Esophagus muscularis mucosa (tissue), 4 donors: ENCODE measurements at regions not wholly inside any gene's neighbourhood (a gene's known extent, or its start where the extent isn't known, plus 50 kb on each side); places are given as distances from the start of the nearest gene placed in this dataset.

ENCODE experiments used
- DNase-seq: peaks from one replicate; pipeline ENCODE4 v3.0.0-alpha.2; 2017; ENCODE audit errors: extremely low spot score
- H3K27ac ChIP-seq, 4 donors: fragments of 200-600 bp; sonication (generic); replicated peaks in 1 of 4; 1 replicate in 3 of 4; 2 replicates in 1 of 4; pipeline ENCODE4 v1.5.1; 2016 to 2019; ENCODE audit warnings: mild to moderate bottlenecking in 1 of 4
- H3K27me3 ChIP-seq, 4 donors: fragments of 200-600 bp; sonication (generic); one replicate each; pipeline versions ENCODE4 v1.5.1 to v1.6.0; 2016 to 2019
- H3K36me3 ChIP-seq, 4 donors: fragments of 200-600 bp; sonication (generic); one replicate each; pipeline ENCODE4 v1.5.1; 2016 to 2019
- H3K4me1 ChIP-seq, 4 donors: fragments of 200-600 bp; sonication (generic); one replicate each; pipeline ENCODE4 v1.5.1; 2016 to 2019
- H3K4me3 ChIP-seq, 4 donors: fragments of 200-600 bp; sonication (generic); 1 replicate in 2 of 4; 2 replicates in 2 of 4; pipeline ENCODE4 v1.5.1; 2016 to 2019; ENCODE audit warnings: mild to moderate bottlenecking in 4 of 4, moderate library complexity in 1 of 4
- H3K9me3 ChIP-seq, 4 donors: fragments of 200-600 bp; sonication (generic); 1 replicate in 3 of 4; 2 replicates in 1 of 4; pipeline ENCODE4 v1.5.1; 2016 to 2019
- CTCF ChIP-seq, 3 experiments: fragments of 200-600 bp in 2 of 3; fragments of 450-650 bp in 1 of 3; sonication (generic) in 2 of 3; IDR thresholded peaks; one replicate each; pipeline ENCODE4 v1.5.1; 2017 to 2019; ENCODE audit warnings: antibody characterized with exemption in 3 of 3, mild to moderate bottlenecking in 2 of 3, moderate library complexity in 1 of 3
- EP300 ChIP-seq: sonication (generic); formaldehyde crosslinking; IDR thresholded peaks from one replicate; pipeline ENCODE4 v1.6.1; 2017; ENCODE audit warnings: antibody characterized with exemption
- POLR2A ChIP-seq: fragments of 450-650 bp; IDR thresholded peaks from one replicate; pipeline ENCODE4 v1.6.1; 2017; ENCODE audit warnings: antibody characterized with exemption, moderate library complexity, mild to moderate bottlenecking, low read depth
- POLR2AphosphoS5 ChIP-seq, 2 donors: sonication (generic); formaldehyde crosslinking; IDR thresholded peaks; one replicate each; pipeline ENCODE4 v1.6.1; 2017; ENCODE audit warnings: antibody characterized with exemption in 2 of 2
- WGBS: methylation state at CpG from one replicate; pipeline ENCODE4 v1.1.5; 2018; 5-methylcytosine and 5-hydroxymethylcytosine counted together
- intact Hi-C: fragments of 100-400 bp; cut with DNase I; formaldehyde crosslinking; loops from one replicate; pipeline ENCODE4 v1.15.1; 2023

- Histone ChIP-seq H3K27ac (no peak overlapping the region), H3K36me3 (no peaks in the 10 kb centered on the region), H3K4me1 (no peaks in the 10 kb centered on the region), H3K9me3 (no peaks in the 10 kb centered on the region), H3K27me3 (no peaks in the 10 kb centered on the region), H3K4me3 (no peak overlapping the region)
- DNase-seq = no peak
- intact Hi-C loops = no loop called here
- TF ChIP-seq POLR2AphosphoS5 (IDR thresholded peaks at IDR 0.05) = no peak
- TF ChIP-seq CTCF (IDR thresholded peaks at IDR 0.05) = no peak
- no peak for TF ChIP-seq POLR2A
- no peak for TF ChIP-seq EP300
- 47% methylated on average over 7 of the region's 7 CpGs for WGBS
Measured at GRCh38 chr15:94793641-94794040, 562.3 kb downstream of the MCTP2 start.

- intact Hi-C loops = no loop called here
- no peak for DNase-seq
- no peak overlapping the region for H3K4me3 ChIP-seq
- H3K27me3 ChIP-seq = no peaks in the 10 kb centered on the region
- H3K4me1 ChIP-seq = no peaks in the 10 kb centered on the region
- H3K9me3 ChIP-seq = peaks cover 0 to 17% (median 5%) of the 10 kb centered on the region in 4 donors
- H3K27ac ChIP-seq = no peak overlapping the region
- 39% methylated on average over 2 of the region's 2 CpGs for WGBS
- no peaks in the 10 kb centered on the region for H3K36me3 ChIP-seq
- TF ChIP-seq EP300 = no peak
- TF ChIP-seq POLR2AphosphoS5 (IDR thresholded peaks at IDR 0.05) = no peak
- no peak for TF ChIP-seq CTCF (IDR thresholded peaks at IDR 0.05)
- TF ChIP-seq POLR2A = no peak
Measured at GRCh38 chr15:94804613-94805012, 573.3 kb downstream of the MCTP2 start.

GRCh38 chr15:94815110-94815731 is 583.9 kb downstream of the MCTP2 start:
- DNase-seq = no peak
- H3K27ac ChIP-seq = no peak overlapping the region
- WGBS = 85% methylated on average over 4 of the region's 4 CpGs
- no peaks in the 10 kb centered on the region for H3K4me1 ChIP-seq
- H3K27me3 ChIP-seq = no peaks in the 10 kb centered on the region
- no peaks in the 10 kb centered on the region for H3K36me3 ChIP-seq
- TF ChIP-seq EP300 (no peak), POLR2AphosphoS5 (IDR thresholded peaks at IDR 0.05) (no peak), CTCF (IDR thresholded peaks at IDR 0.05) (no peak), POLR2A (no peak)
- H3K9me3 ChIP-seq = no peaks in the 10 kb centered on the region
- intact Hi-C loops = no loop called here
- no peak overlapping the region for H3K4me3 ChIP-seq

- Histone ChIP-seq H3K4me1 (no peaks in the 10 kb centered on the region), H3K27ac (no peak overlapping the region), H3K36me3 (no peaks in the 10 kb centered on the region), H3K9me3 (no peaks in the 10 kb centered on the region), H3K4me3 (no peak overlapping the region), H3K27me3 (no peaks in the 10 kb centered on the region)
- TF ChIP-seq POLR2A (no peak), EP300 (no peak), CTCF (IDR thresholded peaks at IDR 0.05) (no peak), POLR2AphosphoS5 (IDR thresholded peaks at IDR 0.05) (no peak)
- WGBS = 90% methylated on average over 5 of the region's 5 CpGs
- intact Hi-C loops = no loop called here
- no peak for DNase-seq
Measured at GRCh38 chr15:94815914-94816313, 584.6 kb downstream of the MCTP2 start.
